ENCODE measurements at regions not wholly inside any gene's neighbourhood (a gene's known extent, or its start where the extent isn't known, plus 50 kb on each side); places are given as distances from the start of the nearest gene placed in this dataset.
A peak's percentile ranks its signal among the peaks of the same experiment; 100 is the strongest.

GRCh38 chr12:92487138-92487485 is 215.7 kb upstream of the PLEKHG7 start (continued):
- TF ChIP-seq CTCF (IDR thresholded peaks at IDR 0.05 in 2 of 3, conservative IDR thresholded peaks at IDR 0.05 in 1 of 3; ENCODE audit: control insufficient read depth in 2 of 3, extremely low read depth in 1 of 3, insufficient read depth in 1 of 3, low read depth in 3 of 3, low read length in 3 of 3) (no peak), STAT3 (IDR thresholded peaks at IDR 0.05; ENCODE audit: low read depth, low read length) (no peak), NFYA (IDR thresholded peaks at IDR 0.05; ENCODE audit: borderline replicate concordance, low read depth, low read length) (no peak), SMAD5 (IDR thresholded peaks at IDR 0.05; ENCODE audit: low read depth) (no peak), NR2C1 (IDR thresholded peaks at IDR 0.05) (no peak), ZZZ3 (IDR thresholded peaks at IDR 0.05; ENCODE audit: control insufficient read depth, insufficient read length, low read depth) (no peak), POLR2AphosphoS2 (IDR thresholded peaks at IDR 0.05; ENCODE audit: low read depth, low read length) (no peak), RFX5 (IDR thresholded peaks at IDR 0.05; ENCODE audit: low read depth, low read length) (no peak), WRNIP1 (IDR thresholded peaks at IDR 0.05; ENCODE audit: borderline replicate concordance, low read depth, low read length) (no peak), ZBTB4 (CRISPR knock-in tag; IDR thresholded peaks at IDR 0.05) (no peak), BMI1 (IDR thresholded peaks at IDR 0.05; ENCODE audit: borderline replicate concordance) (no peak), GATAD2B (conservative IDR thresholded peaks at IDR 0.05; ENCODE audit: low read depth) (0 out of 2 replicates have a peak, but pooled peaks have one; percentile 38), PRDM15 (CRISPR knock-in tag; IDR thresholded peaks at IDR 0.05) (no peak), NFYB (IDR thresholded peaks at IDR 0.05; ENCODE audit: insufficient read depth, low read depth, low read length) (no peak), ZNF24 (IDR thresholded peaks at IDR 0.05) (peak; percentile 36; the same call in 1 of the 2 replicates)
- TF ChIP-seq, protein P1, sequence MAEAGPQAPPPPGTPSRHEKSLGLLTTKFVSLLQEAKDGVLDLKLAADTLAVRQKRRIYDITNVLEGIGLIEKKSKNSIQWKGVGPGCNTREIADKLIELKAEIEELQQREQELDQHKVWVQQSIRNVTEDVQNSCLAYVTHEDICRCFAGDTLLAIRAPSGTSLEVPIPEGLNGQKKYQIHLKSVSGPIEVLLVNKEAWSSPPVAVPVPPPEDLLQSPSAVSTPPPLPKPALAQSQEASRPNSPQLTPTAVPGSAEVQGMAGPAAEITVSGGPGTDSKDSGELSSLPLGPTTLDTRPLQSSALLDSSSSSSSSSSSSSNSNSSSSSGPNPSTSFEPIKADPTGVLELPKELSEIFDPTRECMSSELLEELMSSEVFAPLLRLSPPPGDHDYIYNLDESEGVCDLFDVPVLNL (IDR thresholded peaks at IDR 0.05; ENCODE audit: low read depth, low read length): no peak
- TF ChIP-seq, protein P2, sequence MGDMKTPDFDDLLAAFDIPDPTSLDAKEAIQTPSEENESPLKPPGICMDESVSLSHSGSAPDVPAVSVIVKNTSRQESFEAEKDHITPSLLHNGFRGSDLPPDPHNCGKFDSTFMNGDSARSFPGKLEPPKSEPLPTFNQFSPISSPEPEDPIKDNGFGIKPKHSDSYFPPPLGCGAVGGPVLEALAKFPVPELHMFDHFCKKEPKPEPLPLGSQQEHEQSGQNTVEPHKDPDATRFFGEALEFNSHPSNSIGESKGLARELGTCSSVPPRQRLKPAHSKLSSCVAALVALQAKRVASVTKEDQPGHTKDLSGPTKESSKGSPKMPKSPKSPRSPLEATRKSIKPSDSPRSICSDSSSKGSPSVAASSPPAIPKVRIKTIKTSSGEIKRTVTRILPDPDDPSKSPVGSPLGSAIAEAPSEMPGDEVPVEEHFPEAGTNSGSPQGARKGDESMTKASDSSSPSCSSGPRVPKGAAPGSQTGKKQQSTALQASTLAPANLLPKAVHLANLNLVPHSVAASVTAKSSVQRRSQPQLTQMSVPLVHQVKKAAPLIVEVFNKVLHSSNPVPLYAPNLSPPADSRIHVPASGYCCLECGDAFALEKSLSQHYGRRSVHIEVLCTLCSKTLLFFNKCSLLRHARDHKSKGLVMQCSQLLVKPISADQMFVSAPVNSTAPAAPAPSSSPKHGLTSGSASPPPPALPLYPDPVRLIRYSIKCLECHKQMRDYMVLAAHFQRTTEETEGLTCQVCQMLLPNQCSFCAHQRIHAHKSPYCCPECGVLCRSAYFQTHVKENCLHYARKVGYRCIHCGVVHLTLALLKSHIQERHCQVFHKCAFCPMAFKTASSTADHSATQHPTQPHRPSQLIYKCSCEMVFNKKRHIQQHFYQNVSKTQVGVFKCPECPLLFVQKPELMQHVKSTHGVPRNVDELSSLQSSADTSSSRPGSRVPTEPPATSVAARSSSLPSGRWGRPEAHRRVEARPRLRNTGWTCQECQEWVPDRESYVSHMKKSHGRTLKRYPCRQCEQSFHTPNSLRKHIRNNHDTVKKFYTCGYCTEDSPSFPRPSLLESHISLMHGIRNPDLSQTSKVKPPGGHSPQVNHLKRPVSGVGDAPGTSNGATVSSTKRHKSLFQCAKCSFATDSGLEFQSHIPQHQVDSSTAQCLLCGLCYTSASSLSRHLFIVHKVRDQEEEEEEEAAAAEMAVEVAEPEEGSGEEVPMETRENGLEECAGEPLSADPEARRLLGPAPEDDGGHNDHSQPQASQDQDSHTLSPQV (IDR thresholded peaks at IDR 0.05): no peak

All from GM12878 (cell line).